WERI-Rb-1 (cell line): ENCODE measurements at regions not wholly inside any gene's neighbourhood (a gene's known extent, or its start where the extent isn't known, plus 50 kb on each side); places are given as distances from the start of the nearest gene placed in this dataset.

Experiments used
- DNase-seq: peaks from one replicate; pipeline ENCODE4 v3.0.0-alpha.2; 2020
- H3K27ac ChIP-seq: fragments of 250-450 bp; sonication (Bioruptor Pico); 2 replicates; pipeline ENCODE4 v1.5.1; 2020; ENCODE audit warnings: mild to moderate bottlenecking, moderate library complexity
- H3K27me3 ChIP-seq: fragments of 250-450 bp; sonication (Bioruptor Pico); 2 replicates; pipeline ENCODE4 v1.5.1; 2021; ENCODE audit warnings: mild to moderate bottlenecking, low read depth, moderate library complexity; ENCODE audit not compliant: insufficient read depth, severe bottlenecking
- H3K36me3 ChIP-seq: fragments of 250-450 bp; sonication (Bioruptor Pico); 2 replicates; pipeline ENCODE4 v1.5.1; 2020; ENCODE audit warnings: mild to moderate bottlenecking, moderate library complexity
- H3K4me3 ChIP-seq: 2 replicates; pipeline ENCODE4 v1.5.1; 2011; ENCODE audit warnings: low read depth, mild to moderate bottlenecking, control low read depth, low read length
- H3K9me3 ChIP-seq: fragments of 250-450 bp; sonication (Bioruptor Pico); 2 replicates; pipeline ENCODE4 v1.5.1; 2021; ENCODE audit warnings: mild to moderate bottlenecking, moderate library complexity; ENCODE audit not compliant: severe bottlenecking
- CTCF ChIP-seq: IDR thresholded peaks from 2 replicates; pipeline ENCODE4 v1.5.1; 2011; ENCODE audit warnings: low read depth, mild to moderate bottlenecking, control low read depth, inconsistent platforms, low read length

GRCh38 chr6:105550955-105551620, 148.2 kb upstream of the PREP start:
- DNase-seq = no peak
- no peaks in the 10 kb centered on the region for H3K27me3 ChIP-seq
- H3K27ac ChIP-seq = no peak overlapping the region
- H3K4me3 ChIP-seq = no peak overlapping the region
- H3K36me3 ChIP-seq = no peaks in the 10 kb centered on the region
- no peak for TF ChIP-seq CTCF
- H3K9me3 ChIP-seq = peaks cover under 1% of the 10 kb centered on the region

GRCh38 chr6:105546754-105547153, 143.9 kb upstream of the PREP start:
- H3K36me3 ChIP-seq = no peaks in the 10 kb centered on the region
- no peak for DNase-seq
- no peak for TF ChIP-seq CTCF
- no peak overlapping the region for H3K27ac ChIP-seq
- H3K9me3 ChIP-seq = no peaks in the 10 kb centered on the region
- H3K4me3 ChIP-seq = no peak overlapping the region
- H3K27me3 ChIP-seq = no peaks in the 10 kb centered on the region

DNA sequence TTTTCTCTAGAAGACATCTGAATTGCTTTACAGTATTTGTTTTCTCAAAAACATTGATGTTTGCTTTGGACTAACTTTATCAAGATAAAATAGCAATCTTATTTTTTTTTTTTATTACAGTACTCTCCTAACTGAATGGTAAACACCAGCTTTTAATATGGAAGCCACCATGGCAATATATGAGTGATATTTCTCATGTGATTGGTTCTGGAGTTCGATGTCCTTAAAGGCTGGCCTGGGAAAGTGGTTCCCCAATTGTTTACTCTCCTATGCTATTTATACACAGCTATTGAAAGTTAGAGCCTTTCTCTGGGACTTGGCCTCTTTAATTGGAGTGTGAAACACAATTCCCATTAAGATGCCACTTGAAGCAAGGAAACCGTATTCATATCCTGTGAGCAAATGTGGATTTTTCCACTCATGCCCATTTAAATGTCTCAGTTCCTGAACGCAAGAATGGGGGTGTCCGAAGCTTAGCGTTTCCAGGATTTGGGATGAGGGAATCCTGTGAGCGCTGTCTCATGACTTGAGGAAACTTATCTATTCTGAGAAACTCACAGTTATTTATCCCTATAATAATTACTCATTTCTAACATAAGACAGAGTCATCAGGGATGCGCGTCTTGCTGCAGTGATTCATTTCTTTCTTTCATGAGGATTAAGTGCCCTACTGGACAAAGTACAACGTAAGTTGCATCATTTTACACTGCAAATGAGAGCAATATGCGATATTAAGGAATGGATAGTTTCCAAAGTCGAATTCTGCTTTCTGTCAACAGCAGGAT, 143.3 kb upstream of the PREP start:
- no peak overlapping the region for H3K4me3 ChIP-seq
- H3K27ac ChIP-seq = peak overlapping the region; percentile 33; the same call in 1 of the 2 replicates
- no peak for TF ChIP-seq CTCF
- no peaks in the 10 kb centered on the region for H3K27me3 ChIP-seq
- H3K9me3 ChIP-seq = no peaks in the 10 kb centered on the region
- no peaks in the 10 kb centered on the region for H3K36me3 ChIP-seq
- DNase-seq = no peak

DNA sequence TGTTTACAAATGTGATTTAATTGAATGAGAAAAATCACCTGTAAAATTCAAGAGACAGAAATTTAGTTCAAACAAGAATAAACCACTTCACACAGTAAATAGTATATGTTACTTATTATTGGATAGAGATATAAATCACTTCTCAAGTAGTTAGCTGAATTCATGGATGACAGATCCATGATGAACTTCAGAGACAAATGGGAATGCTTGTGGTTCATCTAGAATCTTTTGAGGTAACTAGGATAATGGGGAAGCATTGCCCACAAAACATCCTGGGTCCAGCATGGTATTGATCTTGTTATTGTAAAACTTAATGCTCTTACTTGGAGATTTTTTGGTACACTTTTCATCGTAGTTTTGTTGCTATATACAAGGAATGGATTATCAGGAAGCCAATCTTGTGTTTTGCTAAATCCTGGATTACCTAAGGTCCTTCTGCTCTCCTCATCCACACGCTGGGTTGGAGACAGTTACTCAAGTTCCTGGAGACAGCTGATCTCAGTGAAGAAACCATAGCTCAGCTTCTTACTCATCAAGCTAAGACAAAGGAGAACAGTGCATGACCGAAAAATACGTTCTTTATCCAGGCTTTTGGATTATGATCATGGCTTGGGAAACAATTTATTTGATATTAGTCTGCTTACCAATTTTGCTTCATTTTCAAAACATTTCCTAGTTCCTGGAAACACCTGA, 142.5 kb upstream of the PREP start:
- H3K27me3 ChIP-seq = no peaks in the 10 kb centered on the region
- peak overlapping the region; percentile 33; the same call in 1 of the 2 replicates for H3K27ac ChIP-seq
- no peak overlapping the region for H3K4me3 ChIP-seq
- DNase-seq = peak; percentile 46
- TF ChIP-seq CTCF = no peak
- H3K9me3 ChIP-seq = no peaks in the 10 kb centered on the region
- no peaks in the 10 kb centered on the region for H3K36me3 ChIP-seq

- Histone ChIP-seq H3K27me3 (no peaks in the 10 kb centered on the region), H3K9me3 (no peaks in the 10 kb centered on the region), H3K27ac (no peak overlapping the region), H3K4me3 (no peak overlapping the region), H3K36me3 (no peaks in the 10 kb centered on the region)
- TF ChIP-seq CTCF = no peak
- DNase-seq = no peak
These were observed 137.0 kb upstream of the PREP start for GRCh38 chr6:105539911-105540310.
